HL-60 (cell line): ENCODE measurements at regions not wholly inside any gene's neighbourhood (a gene's known extent, or its start where the extent isn't known, plus 50 kb on each side); places are given as distances from the start of the nearest gene placed in this dataset.

Experiments used
- DNase-seq, 2 experiments: peaks; one replicate each; pipeline ENCODE4 v3.0.0-alpha.2; 2010 to 2020; ENCODE audit warnings: low read depth in 1 of 2, low spot score in 1 of 2
- H3K27ac ChIP-seq: fragments of 250-450 bp; sonication (Bioruptor Pico); replicated peaks from 2 replicates; pipeline ENCODE4 v1.5.1; 2020; ENCODE audit warnings: mild to moderate bottlenecking, moderate library complexity
- H3K27me3 ChIP-seq: fragments of 250-450 bp; sonication (Bioruptor Pico); 2 replicates; pipeline ENCODE4 v1.5.1; 2021; ENCODE audit warnings: mild to moderate bottlenecking, moderate library complexity; ENCODE audit not compliant: insufficient read depth, poor library complexity, severe bottlenecking
- H3K4me3 ChIP-seq: replicated peaks from 2 replicates; pipeline ENCODE4 v1.5.1; 2011; ENCODE audit warnings: mild to moderate bottlenecking, control low read depth, low read length; ENCODE audit not compliant: insufficient read depth
- CTCF ChIP-seq: IDR thresholded peaks from one replicate; pipeline ENCODE4 v1.5.1; 2011; ENCODE audit warnings: low read length, control low read depth, inconsistent platforms; ENCODE audit not compliant: insufficient read depth
- GABPA ChIP-seq: IDR thresholded peaks from 2 replicates; pipeline ENCODE4 v1.6.1; 2012; ENCODE audit warnings: low read depth
- POLR2AphosphoS5 ChIP-seq: IDR thresholded peaks from 2 replicates; pipeline ENCODE4 v1.6.1; 2012; ENCODE audit warnings: low read depth
- REST ChIP-seq: IDR thresholded peaks from 2 replicates; pipeline ENCODE4 v1.6.1; 2012; ENCODE audit warnings: low read depth; ENCODE audit not compliant: insufficient replicate concordance
- SPI1 ChIP-seq: IDR thresholded peaks from 2 replicates; pipeline ENCODE4 v1.6.1; 2012; ENCODE audit warnings: low read depth, mild to moderate bottlenecking, borderline replicate concordance

GRCh38 chr10:124271676-124272075 is 147.0 kb downstream of the OAT start:
- Histone ChIP-seq H3K4me3 (no peak overlapping the region), H3K27ac (no peak overlapping the region), H3K27me3 (no peaks in the 10 kb centered on the region)
- TF ChIP-seq REST, result no peak
- TF ChIP-seq CTCF, result no peak
- TF ChIP-seq POLR2AphosphoS5, result no peak
- TF ChIP-seq GABPA, result no peak
- no peak for TF ChIP-seq SPI1
- DNase-seq, result no peak

DNA sequence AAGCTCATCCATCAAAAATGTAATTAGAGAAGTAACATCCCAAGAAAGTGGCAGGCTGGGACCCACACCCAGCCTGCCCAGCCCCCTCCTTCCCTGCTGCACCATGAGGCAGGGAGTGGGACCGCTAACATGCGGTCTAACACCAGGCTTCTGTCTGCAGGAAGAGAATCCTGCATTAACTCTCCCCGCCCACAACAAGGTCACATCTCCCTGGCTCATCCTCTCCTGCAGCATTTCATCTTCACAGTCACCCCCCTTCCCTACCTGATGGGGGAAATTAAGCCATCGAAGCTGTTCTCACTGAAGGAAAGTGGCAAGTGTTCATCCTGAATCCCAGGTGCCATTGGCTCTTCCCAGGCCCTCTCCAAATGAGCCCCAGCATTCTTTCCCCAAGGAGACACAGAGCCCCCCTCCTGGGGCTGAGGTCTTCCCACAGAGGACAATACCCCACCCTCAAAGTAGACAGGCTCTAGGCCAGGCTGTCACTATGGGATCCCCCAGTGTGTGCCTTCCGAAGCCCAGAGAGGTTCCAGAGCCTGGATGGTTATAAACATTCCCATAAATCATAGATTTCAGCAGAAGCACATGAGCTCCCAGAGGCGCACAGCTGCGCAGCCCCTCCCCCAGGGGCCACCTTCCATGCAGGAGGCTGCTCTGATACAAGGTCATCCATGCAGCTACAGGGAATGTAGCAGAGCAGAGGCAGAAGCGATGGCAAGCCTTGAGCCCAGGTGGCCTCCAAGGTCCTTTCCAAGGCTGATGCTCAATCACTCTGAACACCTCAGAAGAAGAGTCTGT is 148.0 kb downstream of the OAT start:
- Histone ChIP-seq H3K27ac (no peak overlapping the region), H3K27me3 (no peaks in the 10 kb centered on the region), H3K4me3 (no peak overlapping the region)
- DNase-seq, result no peak
- TF ChIP-seq GABPA (no peak), SPI1 (no peak), REST (no peak), POLR2AphosphoS5 (no peak), CTCF (no peak)

DNA sequence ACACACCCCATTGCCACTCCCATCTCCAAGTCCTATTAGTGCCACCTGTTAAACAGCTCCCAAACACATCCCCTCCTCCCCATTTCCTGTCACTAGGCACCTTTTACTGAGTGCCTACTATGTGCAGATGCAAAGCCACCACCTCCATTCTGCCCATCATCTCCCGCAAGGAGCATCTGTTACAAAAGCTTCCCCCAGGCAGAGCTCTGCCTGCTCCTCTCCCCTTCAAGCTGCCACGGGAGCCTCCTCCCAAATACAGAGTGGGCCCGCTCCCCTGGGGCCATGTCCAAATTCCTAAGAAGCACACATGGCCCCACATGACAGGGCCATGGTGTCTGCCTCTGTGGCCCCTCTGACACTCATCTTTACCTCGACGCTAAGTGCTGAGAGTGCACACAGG is 149.7 kb downstream of the OAT start:
- Histone ChIP-seq H3K27me3 (no peaks in the 10 kb centered on the region), H3K27ac (no peak overlapping the region), H3K4me3 (no peak overlapping the region)
- TF ChIP-seq GABPA (no peak), REST (no peak)
- DNase-seq, result no peak
